C4-2B (cell line): ENCODE measurements at regions not wholly inside any gene's neighbourhood (a gene's known extent, or its start where the extent isn't known, plus 50 kb on each side); places are given as distances from the start of the nearest gene placed in this dataset.

Experiments used
- H3K27ac ChIP-seq: fragments of 450-650 bp; 2 replicates; pipeline ENCODE4 v1.5.1; 2017
- ZFX ChIP-seq: fragments of 450-650 bp; IDR thresholded peaks from 2 replicates; pipeline ENCODE4 v1.6.1; 2017
- TF ChIP-seq, protein P1 (sequence below): fragments of 450-650 bp; conservative IDR thresholded peaks from 2 replicates; pipeline ENCODE4 v1.5.1; 2017; ENCODE audit warnings: mild to moderate bottlenecking

DNA sequence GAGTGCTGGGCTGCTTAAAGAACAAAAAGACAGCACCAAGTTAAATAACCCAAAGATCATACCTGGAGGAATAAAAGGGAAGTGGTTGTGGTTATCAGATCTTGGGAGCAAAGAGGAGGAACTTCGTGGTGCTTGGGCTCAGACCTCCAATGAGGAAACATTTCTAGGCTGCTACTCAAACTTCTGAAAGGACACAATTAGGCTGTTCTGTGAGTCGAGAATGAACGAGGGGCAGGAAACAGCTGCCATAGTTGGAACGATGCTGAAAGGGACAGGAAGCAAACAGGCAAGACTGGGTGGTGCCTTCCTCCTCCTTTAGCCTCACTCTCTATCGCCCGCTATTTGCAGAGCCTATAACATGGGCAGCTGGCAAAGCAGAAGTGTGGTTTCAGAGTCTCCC lies 276.3 kb upstream of the ARRDC4 start:
- H3K27ac ChIP-seq, result no peak overlapping the region
- TF ChIP-seq, protein P1, sequence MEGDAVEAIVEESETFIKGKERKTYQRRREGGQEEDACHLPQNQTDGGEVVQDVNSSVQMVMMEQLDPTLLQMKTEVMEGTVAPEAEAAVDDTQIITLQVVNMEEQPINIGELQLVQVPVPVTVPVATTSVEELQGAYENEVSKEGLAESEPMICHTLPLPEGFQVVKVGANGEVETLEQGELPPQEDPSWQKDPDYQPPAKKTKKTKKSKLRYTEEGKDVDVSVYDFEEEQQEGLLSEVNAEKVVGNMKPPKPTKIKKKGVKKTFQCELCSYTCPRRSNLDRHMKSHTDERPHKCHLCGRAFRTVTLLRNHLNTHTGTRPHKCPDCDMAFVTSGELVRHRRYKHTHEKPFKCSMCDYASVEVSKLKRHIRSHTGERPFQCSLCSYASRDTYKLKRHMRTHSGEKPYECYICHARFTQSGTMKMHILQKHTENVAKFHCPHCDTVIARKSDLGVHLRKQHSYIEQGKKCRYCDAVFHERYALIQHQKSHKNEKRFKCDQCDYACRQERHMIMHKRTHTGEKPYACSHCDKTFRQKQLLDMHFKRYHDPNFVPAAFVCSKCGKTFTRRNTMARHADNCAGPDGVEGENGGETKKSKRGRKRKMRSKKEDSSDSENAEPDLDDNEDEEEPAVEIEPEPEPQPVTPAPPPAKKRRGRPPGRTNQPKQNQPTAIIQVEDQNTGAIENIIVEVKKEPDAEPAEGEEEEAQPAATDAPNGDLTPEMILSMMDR, result no peak
- TF ChIP-seq ZFX, result no peak

DNA sequence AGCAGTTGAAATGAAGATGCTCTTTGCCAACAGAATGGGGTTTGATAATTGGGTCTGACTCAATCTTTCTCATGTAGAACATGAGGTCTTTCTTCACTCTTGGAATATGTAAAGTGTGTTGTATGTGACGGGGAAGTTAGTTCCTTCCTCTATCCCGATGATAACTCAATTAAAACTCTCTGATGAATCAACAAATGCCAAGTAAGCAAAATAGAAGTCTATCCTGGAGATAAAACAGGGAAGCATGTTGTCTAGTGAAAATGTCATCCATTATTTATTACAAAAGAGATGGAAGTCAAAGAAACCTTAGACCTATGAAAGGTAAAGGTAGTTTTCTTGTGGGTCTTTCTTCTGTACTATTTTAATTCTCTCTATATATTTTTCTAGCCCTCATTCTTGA lies 274.2 kb upstream of the ARRDC4 start:
- TF ChIP-seq, protein P1, result no peak
- no peak for TF ChIP-seq ZFX
- no peak overlapping the region for H3K27ac ChIP-seq

DNA sequence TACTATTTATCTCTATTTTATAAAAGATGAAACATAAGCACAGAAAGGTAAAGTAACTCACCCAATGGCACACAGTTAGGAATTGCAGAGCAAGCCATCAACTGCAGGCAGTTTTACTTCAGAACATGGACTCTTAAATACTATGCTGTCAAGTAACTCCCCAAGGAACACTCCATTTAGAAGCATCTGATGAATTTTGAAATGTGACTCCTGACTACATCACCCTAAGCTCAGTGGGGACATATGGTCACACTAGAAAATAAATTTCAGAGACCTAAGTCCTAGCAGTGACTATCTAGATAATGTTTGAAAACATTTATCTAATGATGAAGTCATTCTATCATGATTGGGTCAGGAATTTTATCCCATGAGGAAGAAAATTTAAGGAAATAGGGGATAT lies 272.8 kb upstream of the ARRDC4 start:
- TF ChIP-seq, protein P1, result no peak
- TF ChIP-seq ZFX, result no peak
- H3K27ac ChIP-seq, result no peak overlapping the region

DNA sequence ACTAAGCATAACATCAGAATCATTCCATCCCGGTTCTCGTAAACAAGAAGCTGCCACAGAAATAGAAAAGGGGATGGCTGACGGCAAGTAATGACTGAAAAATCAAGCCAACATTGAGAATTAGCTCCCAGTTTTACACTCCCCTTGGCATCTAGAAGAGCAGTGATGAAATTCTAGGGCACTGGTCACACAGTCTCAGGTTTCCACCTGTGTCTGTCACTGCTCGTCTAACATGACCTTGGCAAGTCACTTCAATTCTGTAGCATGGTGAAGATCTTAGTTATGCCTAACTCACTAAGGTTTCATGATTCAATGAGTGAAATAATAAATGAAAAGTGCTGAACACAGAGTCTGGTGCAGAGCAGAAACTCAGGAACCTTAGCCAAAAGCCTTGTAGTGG lies 272.3 kb upstream of the ARRDC4 start:
- no peak overlapping the region for H3K27ac ChIP-seq
- no peak for TF ChIP-seq ZFX
- TF ChIP-seq, protein P1, result no peak

DNA sequence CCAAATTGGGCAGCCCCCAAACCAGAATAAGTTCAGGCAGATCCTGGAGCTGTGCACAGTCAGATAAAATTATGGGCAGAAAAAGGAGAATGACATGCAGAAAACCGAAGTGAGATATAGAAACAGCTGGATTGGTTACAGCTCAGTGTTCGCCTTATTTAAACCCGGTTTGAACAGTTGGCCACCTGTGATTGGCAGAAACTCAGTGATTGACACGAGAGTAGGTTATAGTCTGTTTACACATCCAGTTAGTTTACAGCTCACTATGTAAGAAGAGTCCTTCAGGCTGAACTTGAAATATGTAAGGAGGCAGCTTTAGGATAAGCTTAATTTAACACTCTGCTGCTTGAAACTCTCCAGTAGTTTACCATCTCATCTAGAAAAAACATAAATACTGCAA lies 271.6 kb upstream of the ARRDC4 start:
- TF ChIP-seq, protein P1, result no peak
- no peak for TF ChIP-seq ZFX
- no peak overlapping the region for H3K27ac ChIP-seq

DNA sequence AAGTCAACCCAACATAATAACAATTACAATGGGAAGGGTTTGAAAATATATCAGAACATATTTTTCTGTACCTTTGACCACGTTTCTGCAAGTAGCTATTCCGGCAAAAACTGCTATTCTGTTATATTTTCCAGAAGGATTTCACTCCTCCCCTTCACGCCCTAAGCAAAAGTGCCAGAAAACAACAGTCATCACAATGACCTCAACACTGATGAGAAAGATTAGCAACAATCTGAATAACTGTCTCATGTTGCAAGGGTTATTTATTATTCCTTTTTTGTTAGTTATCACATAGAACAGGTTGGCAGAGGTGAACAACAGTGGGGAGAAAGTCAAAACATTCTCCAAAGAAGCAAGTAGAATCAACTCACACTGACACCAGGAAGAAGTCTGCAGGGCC lies 269.4 kb upstream of the ARRDC4 start:
- TF ChIP-seq ZFX, result no peak
- TF ChIP-seq, protein P1, result no peak
- H3K27ac ChIP-seq, result no peak overlapping the region

DNA sequence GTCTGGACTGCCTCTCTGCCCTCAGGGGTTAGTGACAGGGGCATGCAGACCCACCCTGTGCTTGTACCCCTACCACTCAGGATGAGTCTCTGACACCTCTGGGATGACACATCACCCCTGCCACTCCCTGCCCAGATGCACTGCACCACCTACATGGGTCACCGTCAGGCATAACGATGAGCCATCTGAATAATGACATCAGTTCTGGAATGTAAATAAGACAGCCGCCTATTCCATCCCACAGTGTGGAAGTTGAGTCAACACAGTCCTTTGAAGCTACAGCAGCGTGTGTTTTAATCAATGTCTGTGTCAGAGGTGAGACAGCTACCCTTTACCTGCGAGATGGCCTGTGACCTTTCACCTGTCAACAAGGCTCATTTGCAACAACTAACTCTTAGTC lies 268.7 kb upstream of the ARRDC4 start:
- H3K27ac ChIP-seq, result no peak overlapping the region

More for the DNA sequence above, 268.7 kb upstream of the ARRDC4 start:
- no peak for TF ChIP-seq ZFX
- TF ChIP-seq, protein P1, result no peak
